Epithelial cell of esophagus (primary cell): ENCODE measurements at regions not wholly inside any gene's neighbourhood (a gene's known extent, or its start where the extent isn't known, plus 50 kb on each side); places are given as distances from the start of the nearest gene placed in this dataset.
"Not testable (repeated sequence)": the region's sequence is repeated elsewhere in the genome, so short reads cannot be mapped to it uniquely, and the experiment has no call there.

Source experiments
- DNase-seq: peaks from one replicate; pipeline ENCODE4 v3.0.0; 2010; ENCODE audit warnings: low read depth
- H3K4me3 ChIP-seq: 2 replicates; pipeline ENCODE4 v1.5.1; 2011; ENCODE audit warnings: mild to moderate bottlenecking, low read length, control low read depth
- CTCF ChIP-seq: IDR thresholded peaks from 2 replicates; pipeline ENCODE4 v1.5.1; 2011; ENCODE audit warnings: low read depth, mild to moderate bottlenecking, low read length, control low read depth, inconsistent platforms; ENCODE audit not compliant: insufficient read depth; ENCODE audit errors: missing control alignments

- DNase-seq: no peak
- no peak for TF ChIP-seq CTCF
- no peak overlapping the region for H3K4me3 ChIP-seq
These were observed 66.2 kb upstream of the SMAD6 start for GRCh38 chr15:66635817-66636216.

- H3K4me3 ChIP-seq: not testable (repeated sequence)
These were observed 65.0 kb upstream of the SMAD6 start for GRCh38 chr15:66637044-66637443.

GRCh38 chr15:66638377-66638776, 63.7 kb upstream of the SMAD6 start:
- no peak overlapping the region for H3K4me3 ChIP-seq
- no peak for DNase-seq
- no peak for TF ChIP-seq CTCF

More at GRCh38 chr15:66637044-66637443, 65.0 kb upstream of the SMAD6 start:
- DNase-seq: not testable (repeated sequence)

- DNase-seq: no peak
- H3K4me3 ChIP-seq: no peak overlapping the region
- TF ChIP-seq CTCF: no peak
These were observed 60.3 kb upstream of the SMAD6 start for GRCh38 chr15:66641485-66642315.

GRCh38 chr15:66642514-66642913, 59.5 kb upstream of the SMAD6 start:
- no peak overlapping the region for H3K4me3 ChIP-seq
- no peak for TF ChIP-seq CTCF
- DNase-seq: no peak

GRCh38 chr15:66643033-66643432, 59.0 kb upstream of the SMAD6 start:
- no peak for TF ChIP-seq CTCF
- DNase-seq: no peak
- H3K4me3 ChIP-seq: no peak overlapping the region

GRCh38 chr15:66644000-66644787, 57.8 kb upstream of the SMAD6 start:
- no peak overlapping the region for H3K4me3 ChIP-seq
- no peak for TF ChIP-seq CTCF
- DNase-seq: no peak
